Fibroblast of lung (primary cell): ENCODE measurements at regions not wholly inside any gene's neighbourhood (a gene's known extent, or its start where the extent isn't known, plus 50 kb on each side); places are given as distances from the start of the nearest gene placed in this dataset.

Experiments
- EZH2 ChIP-seq: IDR thresholded peaks from 2 replicates; pipeline ENCODE4 v1.5.1; 2012; ENCODE audit warnings: low read length, control low read depth, mild to moderate bottlenecking; ENCODE audit errors: missing control alignments
- TF ChIP-seq, protein P1 (sequence below), 2 donors: IDR thresholded peaks in 1 of 2; conservative IDR thresholded peaks in 1 of 2; 1 replicate in 1 of 2; 2 replicates in 1 of 2; pipeline ENCODE4 v1.5.1; 2011 to 2012; ENCODE audit warnings: low read length in 2 of 2, control low read depth in 1 of 2, inconsistent platforms in 1 of 2, low read depth in 1 of 2, mild to moderate bottlenecking in 1 of 2

DNA sequence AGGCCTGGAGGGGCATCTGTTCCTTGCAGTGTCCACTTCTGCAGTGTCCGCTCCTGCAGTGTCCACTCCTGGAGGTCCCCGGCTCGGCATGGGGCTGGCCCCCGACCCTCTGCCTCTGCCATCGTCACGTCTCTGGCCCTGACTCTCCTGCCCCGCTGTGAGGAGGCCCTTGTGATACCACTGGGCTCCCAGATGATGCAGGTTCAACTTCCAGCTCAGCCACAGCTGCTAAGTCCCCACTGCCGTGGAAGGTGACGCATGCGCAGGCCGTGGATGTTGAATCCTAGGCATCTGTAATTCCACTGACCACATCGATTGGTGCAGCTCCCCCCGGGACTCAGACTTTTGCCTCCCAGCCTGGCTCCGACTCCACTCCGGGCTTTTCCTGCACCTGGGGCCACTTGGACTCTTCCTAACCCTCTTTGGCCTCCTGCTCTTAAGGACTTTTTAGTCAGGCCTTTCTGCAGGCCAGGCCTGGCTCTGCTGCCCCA, 95.1 kb downstream of the GLRX3 start:
- TF ChIP-seq, protein P1, sequence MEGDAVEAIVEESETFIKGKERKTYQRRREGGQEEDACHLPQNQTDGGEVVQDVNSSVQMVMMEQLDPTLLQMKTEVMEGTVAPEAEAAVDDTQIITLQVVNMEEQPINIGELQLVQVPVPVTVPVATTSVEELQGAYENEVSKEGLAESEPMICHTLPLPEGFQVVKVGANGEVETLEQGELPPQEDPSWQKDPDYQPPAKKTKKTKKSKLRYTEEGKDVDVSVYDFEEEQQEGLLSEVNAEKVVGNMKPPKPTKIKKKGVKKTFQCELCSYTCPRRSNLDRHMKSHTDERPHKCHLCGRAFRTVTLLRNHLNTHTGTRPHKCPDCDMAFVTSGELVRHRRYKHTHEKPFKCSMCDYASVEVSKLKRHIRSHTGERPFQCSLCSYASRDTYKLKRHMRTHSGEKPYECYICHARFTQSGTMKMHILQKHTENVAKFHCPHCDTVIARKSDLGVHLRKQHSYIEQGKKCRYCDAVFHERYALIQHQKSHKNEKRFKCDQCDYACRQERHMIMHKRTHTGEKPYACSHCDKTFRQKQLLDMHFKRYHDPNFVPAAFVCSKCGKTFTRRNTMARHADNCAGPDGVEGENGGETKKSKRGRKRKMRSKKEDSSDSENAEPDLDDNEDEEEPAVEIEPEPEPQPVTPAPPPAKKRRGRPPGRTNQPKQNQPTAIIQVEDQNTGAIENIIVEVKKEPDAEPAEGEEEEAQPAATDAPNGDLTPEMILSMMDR (conservative IDR thresholded peaks at IDR 0.05 in 1 of 2, IDR thresholded peaks at IDR 0.05 in 1 of 2; ENCODE audit: low read depth in 1 of 2, low read length in 2 of 2): no peak
- no peak for TF ChIP-seq EZH2
